HG02852 (cell line): ENCODE measurements at regions not wholly inside any gene's neighbourhood (a gene's known extent, or its start where the extent isn't known, plus 50 kb on each side); places are given as distances from the start of the nearest gene placed in this dataset.
"Not testable (repeated sequence)": the region's sequence is repeated elsewhere in the genome, so short reads cannot be mapped to it uniquely, and the experiment has no call there.

Experiments used
- ATAC-seq: cut with Tn5 transposase; IDR thresholded peaks from one replicate; pipeline ENCODE4 v1.9.1; 2021; ENCODE audit warnings: mild to moderate bottlenecking, moderate library complexity; ENCODE audit not compliant: unreplicated experiment

- ATAC-seq: no peak
These were observed 471.0 kb upstream of the MGAT4C start for GRCh38 chr12:86727160-86727559.

GRCh38 chr12:86724716-86725115 lies 468.5 kb upstream of the MGAT4C start:
- ATAC-seq: no peak

DNA sequence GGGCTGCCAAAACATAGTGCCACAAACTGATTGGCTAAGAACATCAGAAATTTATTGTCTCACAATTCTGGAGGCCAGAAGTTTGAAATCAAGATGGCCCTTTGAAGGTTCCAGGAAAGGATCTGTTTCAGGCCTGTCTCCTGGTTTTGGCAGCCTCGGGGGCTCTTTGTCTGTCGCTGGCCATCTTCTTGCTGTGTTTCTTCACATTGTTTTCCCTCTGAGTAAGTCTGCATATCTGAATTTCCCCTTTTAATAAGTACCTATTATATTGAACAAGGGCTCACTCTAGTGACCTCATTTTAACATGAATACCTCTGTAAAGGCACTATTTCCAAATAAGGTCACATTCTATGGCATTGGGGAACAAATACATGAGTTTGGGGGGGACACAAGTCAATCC lies 467.1 kb upstream of the MGAT4C start:
- ATAC-seq: no peak

- ATAC-seq: no peak
These were observed 465.7 kb upstream of the MGAT4C start for GRCh38 chr12:86721713-86722397.

DNA sequence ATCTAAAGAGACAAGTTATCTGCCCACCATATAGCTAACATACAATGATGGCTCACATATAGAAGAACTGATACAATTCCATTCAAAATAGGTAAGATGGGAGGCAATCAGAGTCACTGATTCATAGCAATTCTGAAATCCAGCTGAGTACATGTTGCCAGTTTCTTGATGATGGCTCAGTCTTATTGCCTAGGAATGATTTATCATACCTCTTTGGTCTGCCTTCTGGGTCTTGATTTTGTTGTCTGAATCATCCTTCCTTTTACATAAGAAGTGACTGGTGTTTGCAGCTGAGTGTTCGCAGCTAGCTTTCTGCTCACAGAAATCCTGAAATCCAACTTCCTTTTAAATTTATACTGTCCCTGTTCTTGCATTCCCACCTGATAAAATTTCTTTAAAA lies 463.2 kb upstream of the MGAT4C start:
- no peak for ATAC-seq

DNA sequence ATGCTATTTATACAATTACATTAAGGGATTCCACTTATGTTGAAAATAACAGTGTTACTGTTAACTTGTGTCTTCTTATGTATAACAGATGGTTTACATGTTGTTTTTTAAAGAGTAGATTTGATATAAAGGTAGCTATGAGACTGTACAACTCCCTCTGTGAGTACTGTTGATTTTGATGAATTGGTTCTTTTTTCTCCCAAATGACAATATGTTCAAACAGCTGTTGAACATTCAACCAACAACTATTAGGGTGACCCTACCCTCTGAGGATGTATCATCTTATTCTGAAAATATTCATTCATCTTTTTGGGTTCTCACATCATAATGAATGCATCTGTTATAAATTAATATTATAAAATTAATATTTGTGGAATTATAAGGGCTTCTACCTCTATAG lies 456.9 kb upstream of the MGAT4C start:
- no peak for ATAC-seq

DNA sequence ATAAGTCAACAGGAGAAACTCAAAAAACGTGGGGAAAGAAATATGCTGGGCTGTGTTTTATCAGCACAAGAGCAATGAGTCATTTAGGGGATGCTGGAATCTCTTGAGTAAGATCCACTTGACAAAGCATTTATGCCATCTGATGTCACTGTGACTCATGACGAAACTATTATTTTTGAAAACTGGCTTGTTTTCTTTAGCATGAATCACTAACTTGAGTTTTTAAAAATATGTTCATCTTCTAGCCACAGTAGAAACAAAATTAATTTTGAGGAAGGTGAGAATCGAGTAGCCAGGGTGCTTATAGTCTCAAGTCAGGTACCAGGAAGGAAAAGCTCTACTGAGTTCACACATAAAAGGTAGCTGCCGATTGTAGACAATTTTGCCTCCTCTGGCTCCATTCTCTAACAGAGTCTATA lies 456.2 kb upstream of the MGAT4C start:
- peak; percentile 55 for ATAC-seq

DNA sequence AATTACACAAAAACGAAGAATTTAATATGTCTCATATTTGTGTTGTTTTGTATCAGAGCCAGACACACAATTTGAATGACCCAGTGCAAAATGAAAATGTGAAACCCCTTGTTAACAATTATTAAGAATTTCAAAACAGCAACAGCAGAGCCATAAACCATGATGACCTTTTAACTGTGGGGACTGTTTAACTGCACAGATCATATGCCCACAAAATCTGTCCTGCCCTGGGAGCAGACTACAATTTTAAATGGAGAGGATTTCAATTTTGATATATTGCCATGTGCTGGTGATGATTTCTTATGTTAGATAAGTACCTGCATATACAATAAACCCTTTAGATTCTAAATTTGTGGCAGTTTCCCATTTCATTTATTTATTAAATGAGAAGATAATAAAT lies 455.5 kb upstream of the MGAT4C start:
- ATAC-seq: no peak

GRCh38 chr12:86710109-86710508 lies 453.9 kb upstream of the MGAT4C start:
- no peak for ATAC-seq

DNA sequence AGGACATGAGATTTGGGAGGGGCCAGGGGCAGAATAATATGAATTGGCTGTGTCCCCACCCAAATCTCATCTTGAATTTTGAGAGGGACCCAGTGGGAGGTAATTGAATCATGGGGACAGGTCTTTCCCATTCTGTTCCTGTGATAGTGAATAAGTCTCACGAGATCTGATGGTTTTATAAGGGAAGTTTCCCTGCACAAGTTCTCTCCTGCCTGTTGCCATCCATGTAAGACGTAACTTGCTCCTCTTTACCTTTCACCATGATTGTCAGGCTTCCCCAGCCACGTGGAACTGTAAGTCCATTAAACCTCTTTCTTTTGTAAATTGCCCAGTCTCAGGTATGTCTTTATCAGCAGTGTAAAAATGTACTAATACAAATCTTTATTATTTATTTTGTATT lies 452.8 kb upstream of the MGAT4C start:
- ATAC-seq: not testable (repeated sequence)

- no peak for ATAC-seq
These were observed 442.4 kb upstream of the MGAT4C start for GRCh38 chr12:86698641-86698980.

- no peak for ATAC-seq
These were observed 441.9 kb upstream of the MGAT4C start for GRCh38 chr12:86697916-86698640.

DNA sequence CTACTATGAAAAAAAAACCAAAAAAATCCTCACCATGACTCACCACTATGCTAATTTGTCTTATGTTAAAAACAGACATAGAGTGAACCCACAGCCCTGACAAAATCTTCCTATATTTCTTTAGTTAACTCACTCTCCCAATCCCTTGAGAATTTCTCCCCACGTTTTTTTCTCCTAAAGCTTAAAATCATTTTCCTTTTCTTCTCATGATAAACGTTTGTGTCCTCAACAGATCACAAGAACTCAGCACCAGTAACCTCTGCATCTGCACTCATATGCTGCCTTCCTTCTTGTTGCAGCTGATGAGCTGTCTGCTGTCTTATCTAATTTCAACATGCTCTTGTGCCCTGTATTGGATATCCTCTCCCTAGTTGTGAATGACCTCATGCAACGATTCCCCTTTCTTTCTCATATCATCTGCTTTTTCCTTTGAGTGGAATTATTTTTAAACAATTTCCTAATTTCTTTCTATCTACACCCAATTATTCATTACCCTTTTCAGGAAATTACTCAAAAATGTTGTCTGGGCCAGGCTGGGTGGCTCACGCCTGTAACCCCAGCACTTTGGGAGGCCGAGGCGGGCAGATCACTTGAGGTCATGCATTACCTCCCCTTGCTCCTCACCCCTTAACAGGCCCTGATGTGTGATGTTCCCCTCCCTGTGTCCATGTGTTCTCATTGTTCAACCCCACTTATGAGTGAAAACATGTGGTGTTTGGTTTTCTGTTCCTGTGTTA lies 427.5 kb upstream of the MGAT4C start:
- no peak for ATAC-seq

DNA sequence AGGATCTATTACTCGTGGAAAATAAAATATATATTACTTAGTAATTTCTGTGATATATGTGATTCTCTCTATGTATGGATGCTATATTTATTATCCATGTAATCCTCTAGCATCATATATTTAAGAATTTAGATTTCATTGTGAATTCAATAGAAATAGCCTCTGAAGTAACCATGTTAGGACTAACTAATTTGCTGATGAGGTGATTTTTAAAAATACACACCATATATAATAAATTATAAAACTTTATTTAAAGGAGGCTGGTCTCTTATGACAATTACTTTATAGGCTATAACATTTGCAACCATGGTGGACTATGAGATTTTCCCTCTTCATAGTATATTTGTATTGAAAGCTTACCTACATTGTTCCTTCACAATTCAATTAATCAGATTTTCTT lies 424.9 kb upstream of the MGAT4C start:
- no peak for ATAC-seq

DNA sequence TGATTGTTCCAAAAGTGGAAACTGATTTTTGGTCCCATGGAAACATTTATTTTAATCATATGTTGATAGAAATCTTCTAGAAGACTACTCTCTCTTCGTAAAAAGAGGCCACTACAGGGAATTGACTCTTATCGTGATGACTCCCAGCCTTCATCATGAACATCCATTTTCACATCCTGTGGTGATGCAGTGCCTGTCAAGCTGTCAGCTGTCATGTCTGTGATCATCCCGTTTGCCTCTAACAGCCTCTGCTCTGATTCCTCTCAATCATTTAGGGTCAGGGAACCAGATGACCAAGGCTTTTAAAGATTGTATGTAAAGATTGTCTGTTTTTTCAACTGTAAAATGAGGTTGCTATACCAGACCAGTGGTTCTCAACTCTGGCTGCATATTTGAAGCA lies 419.0 kb upstream of the MGAT4C start:
- no peak for ATAC-seq

DNA sequence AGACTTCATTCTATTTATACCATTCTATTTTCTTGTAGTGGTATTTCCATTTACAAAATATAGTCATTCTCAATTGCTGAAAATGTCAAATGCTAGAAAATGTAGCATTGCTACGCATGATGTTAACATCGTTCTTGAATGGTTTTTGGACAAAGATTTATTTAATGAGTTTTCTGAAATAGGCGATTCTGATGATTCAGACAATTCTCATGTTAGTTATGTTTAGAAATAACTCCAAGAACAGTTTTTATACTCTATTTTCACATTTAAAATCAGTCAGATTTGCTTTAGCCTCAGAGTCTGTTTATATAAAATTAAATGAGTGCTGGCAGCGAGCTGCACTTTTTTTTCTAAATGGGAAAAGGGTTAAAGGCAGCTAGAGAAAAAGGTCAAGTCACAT lies 414.8 kb upstream of the MGAT4C start:
- ATAC-seq: no peak

DNA sequence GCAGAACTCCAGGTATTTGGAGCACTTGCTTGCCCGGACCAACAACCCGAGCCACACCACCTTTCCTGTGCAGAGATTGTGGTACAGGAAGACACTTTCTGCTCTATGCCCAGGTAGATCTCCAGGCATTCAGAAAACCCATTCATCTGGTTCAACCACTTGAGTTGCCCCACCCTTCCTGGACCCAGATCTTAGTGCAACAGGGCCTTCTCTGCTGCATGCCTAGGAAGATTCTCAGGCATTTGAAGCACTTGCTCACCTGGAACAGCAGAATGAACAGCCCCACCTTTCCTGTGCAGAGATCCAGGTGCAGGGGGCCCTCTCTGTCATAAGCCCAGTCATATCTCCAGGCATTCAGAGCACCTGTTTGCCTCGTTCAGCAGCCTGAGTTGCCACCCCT lies 412.8 kb upstream of the MGAT4C start:
- ATAC-seq: no peak

- no peak for ATAC-seq
These were observed 410.1 kb upstream of the MGAT4C start for GRCh38 chr12:86666316-86666715.

GRCh38 chr12:86663716-86664115 lies 407.5 kb upstream of the MGAT4C start:
- no peak for ATAC-seq

GRCh38 chr12:86663173-86663572 lies 407.0 kb upstream of the MGAT4C start:
- ATAC-seq: peak; percentile 46

DNA sequence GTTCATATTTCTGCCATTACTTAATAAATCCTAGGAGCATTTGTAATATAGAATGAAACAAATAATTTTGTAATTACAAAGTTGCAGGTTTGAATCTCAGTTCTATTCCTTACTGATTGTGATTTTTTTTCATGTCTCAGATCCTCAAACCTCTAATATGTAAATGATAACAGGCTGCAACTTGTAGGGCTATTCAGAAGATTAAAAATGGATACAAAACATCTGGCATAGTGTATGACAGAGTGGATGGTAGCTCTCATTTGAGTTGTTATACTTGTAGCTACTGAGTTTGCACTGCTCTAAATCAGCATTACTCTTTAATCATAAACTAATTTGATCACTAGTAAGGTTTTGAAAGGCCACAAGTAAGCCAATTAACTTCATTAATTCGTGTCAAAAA lies 406.3 kb upstream of the MGAT4C start:
- ATAC-seq: no peak

GRCh38 chr12:86660488-86661147 lies 404.4 kb upstream of the MGAT4C start:
- ATAC-seq: no peak
